ENCODE measurements at regions not wholly inside any gene's neighbourhood (a gene's known extent, or its start where the extent isn't known, plus 50 kb on each side); places are given as distances from the start of the nearest gene placed in this dataset.

GRCh38 chr20:55253781-55254180 lies 751.5 kb downstream of the CBLN4 start:
- Histone ChIP-seq H3K36me3 (ENCODE audit: insufficient read depth) (no peaks in the 10 kb centered on the region), H3K27ac (ENCODE audit: low read depth) (no peak overlapping the region), H3K4me1 (ENCODE audit: insufficient read depth) (peaks cover 4% of the 10 kb centered on the region), H3K4me3 (ENCODE audit: low read depth, low read length) (no peak overlapping the region)
- DNase-seq (ENCODE audit: extremely low spot score), result peak; percentile 31
- 17% methylated on average over 1 of the region's 1 CpG for WGBS

DNA sequence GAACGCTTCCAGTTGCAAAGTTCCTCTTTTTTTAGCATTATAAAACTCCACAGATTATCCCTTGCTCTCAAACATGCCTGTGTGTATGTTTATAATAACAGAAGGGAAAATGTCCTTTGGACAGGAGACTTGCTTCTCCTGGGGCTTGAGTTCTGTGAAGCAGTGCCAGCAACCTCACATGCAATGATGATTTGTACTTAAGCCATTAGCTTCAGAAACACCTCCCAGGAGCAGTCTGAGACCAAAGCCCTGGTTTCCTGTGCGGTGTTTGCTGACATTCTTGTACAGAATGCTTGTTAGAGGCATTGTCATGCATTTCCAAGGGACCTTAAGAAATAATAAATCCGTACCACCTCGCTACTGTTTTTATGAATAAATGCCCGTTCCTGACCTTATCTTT lies 752.8 kb downstream of the CBLN4 start:
- no peaks in the 10 kb centered on the region for H3K36me3 ChIP-seq (ENCODE audit: insufficient read depth)
- WGBS, result 23% methylated on average over 5 of the region's 5 CpGs
- no peak for DNase-seq (ENCODE audit: extremely low spot score)
- no peak overlapping the region for H3K4me3 ChIP-seq (ENCODE audit: low read depth, low read length)
- peaks cover 2% of the 10 kb centered on the region for H3K4me1 ChIP-seq (ENCODE audit: insufficient read depth)
- H3K27ac ChIP-seq (ENCODE audit: low read depth), result no peak overlapping the region

- Histone ChIP-seq H3K36me3 (ENCODE audit: insufficient read depth) (no peaks in the 10 kb centered on the region), H3K4me1 (ENCODE audit: insufficient read depth) (peaks cover 2% of the 10 kb centered on the region), H3K4me3 (ENCODE audit: low read depth, low read length) (no peak overlapping the region), H3K27ac (ENCODE audit: low read depth) (no peak overlapping the region)
- WGBS, result 96% methylated on average over 22 of the region's 22 CpGs
- DNase-seq (ENCODE audit: extremely low spot score), result no peak
Observed at GRCh38 chr20:55251170-55251569, 754.1 kb downstream of the CBLN4 start.

GRCh38 chr20:55242853-55243252 lies 762.5 kb downstream of the CBLN4 start:
- Histone ChIP-seq H3K4me3 (ENCODE audit: low read depth, low read length) (no peak overlapping the region), H3K27ac (ENCODE audit: low read depth) (no peak overlapping the region), H3K4me1 (ENCODE audit: insufficient read depth) (no peaks in the 10 kb centered on the region), H3K36me3 (ENCODE audit: insufficient read depth) (no peaks in the 10 kb centered on the region)
- DNase-seq (ENCODE audit: extremely low spot score), result no peak

- DNase-seq (ENCODE audit: extremely low spot score), result no peak
- Histone ChIP-seq H3K4me3 (ENCODE audit: low read depth, low read length) (no peak overlapping the region), H3K36me3 (ENCODE audit: insufficient read depth) (no peaks in the 10 kb centered on the region), H3K4me1 (ENCODE audit: insufficient read depth) (no peaks in the 10 kb centered on the region), H3K27ac (ENCODE audit: low read depth) (no peak overlapping the region)
- WGBS, result 39% methylated on average over 1 of the region's 1 CpG
Observed at GRCh38 chr20:55239269-55239668, 763.9 kb downstream of the DOK5 start.

DNA sequence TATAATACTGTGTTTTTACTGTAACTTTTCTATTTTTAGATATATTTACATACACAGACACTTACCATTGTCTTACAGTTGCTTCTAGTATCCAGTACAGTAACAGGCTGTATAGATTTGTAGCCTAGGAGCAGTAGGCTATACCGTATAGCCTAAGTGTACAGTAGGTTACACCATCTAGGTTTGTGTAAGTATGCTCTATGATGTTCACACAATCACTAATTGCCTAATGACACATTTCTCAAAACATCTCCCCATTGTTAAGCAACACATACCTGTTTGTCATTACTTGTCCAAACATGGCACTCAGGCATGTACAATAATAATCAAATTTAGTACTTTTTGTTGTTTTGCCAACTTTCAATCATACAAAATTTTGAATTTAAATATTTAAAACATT lies 757.3 kb downstream of the DOK5 start:
- H3K36me3 ChIP-seq (ENCODE audit: insufficient read depth), result no peaks in the 10 kb centered on the region
- H3K4me1 ChIP-seq (ENCODE audit: insufficient read depth), result no peaks in the 10 kb centered on the region
- no peak for DNase-seq (ENCODE audit: extremely low spot score)
- 90% methylated on average over 1 of the region's 1 CpG for WGBS
- no peak overlapping the region for H3K27ac ChIP-seq (ENCODE audit: low read depth)
- H3K4me3 ChIP-seq (ENCODE audit: low read depth, low read length), result no peak overlapping the region

DNA sequence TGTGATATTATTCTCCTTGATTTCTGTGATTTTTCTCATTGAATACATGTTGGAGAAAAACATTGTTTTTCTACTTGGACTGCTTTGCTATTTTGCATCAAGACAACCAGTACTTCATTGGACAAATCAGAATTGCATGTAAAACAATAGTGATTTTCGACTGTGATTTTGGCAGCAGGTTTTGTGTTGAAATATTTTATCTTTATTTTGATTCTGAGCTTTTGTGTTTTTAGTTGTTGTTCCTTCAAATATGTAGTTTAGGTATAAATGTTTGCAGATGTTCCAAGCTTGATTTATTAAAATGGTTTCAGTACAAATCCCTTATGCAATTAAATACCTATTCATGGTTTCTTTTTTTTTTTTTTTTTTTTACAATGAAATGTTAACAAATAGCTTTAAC lies 754.1 kb downstream of the DOK5 start:
- Histone ChIP-seq H3K4me3 (ENCODE audit: low read depth, low read length) (no peak overlapping the region), H3K36me3 (ENCODE audit: insufficient read depth) (no peaks in the 10 kb centered on the region), H3K27ac (ENCODE audit: low read depth) (no peak overlapping the region), H3K4me1 (ENCODE audit: insufficient read depth) (no peaks in the 10 kb centered on the region)
- WGBS, result 33% methylated on average over 1 of the region's 1 CpG
- no peak for DNase-seq (ENCODE audit: extremely low spot score)

GRCh38 chr20:55216525-55217242 lies 741.3 kb downstream of the DOK5 start:
- Histone ChIP-seq H3K27ac (ENCODE audit: low read depth) (no peak overlapping the region), H3K4me1 (ENCODE audit: insufficient read depth) (no peaks in the 10 kb centered on the region), H3K4me3 (ENCODE audit: low read depth, low read length) (no peak overlapping the region), H3K36me3 (ENCODE audit: insufficient read depth) (no peaks in the 10 kb centered on the region)
- DNase-seq (ENCODE audit: extremely low spot score), result no peak
- WGBS, result 50% methylated on average over 8 of the region's 8 CpGs

- no peak for DNase-seq (ENCODE audit: extremely low spot score)
- H3K36me3 ChIP-seq (ENCODE audit: insufficient read depth), result no peaks in the 10 kb centered on the region
- H3K4me1 ChIP-seq (ENCODE audit: insufficient read depth), result no peaks in the 10 kb centered on the region
- H3K4me3 ChIP-seq (ENCODE audit: low read depth, low read length), result no peak overlapping the region
- 81% methylated on average over 6 of the region's 6 CpGs for WGBS
- H3K27ac ChIP-seq (ENCODE audit: low read depth), result no peak overlapping the region
Observed at GRCh38 chr20:55213653-55214052, 738.3 kb downstream of the DOK5 start.

GRCh38 chr20:55211481-55211880 lies 736.1 kb downstream of the DOK5 start:
- H3K4me1 ChIP-seq (ENCODE audit: insufficient read depth), result no peaks in the 10 kb centered on the region
- no peak overlapping the region for H3K4me3 ChIP-seq (ENCODE audit: low read depth, low read length)
- H3K27ac ChIP-seq (ENCODE audit: low read depth), result no peak overlapping the region
- DNase-seq (ENCODE audit: extremely low spot score), result no peak
- WGBS, result 80% methylated on average over 6 of the region's 6 CpGs
- no peaks in the 10 kb centered on the region for H3K36me3 ChIP-seq (ENCODE audit: insufficient read depth)

DNA sequence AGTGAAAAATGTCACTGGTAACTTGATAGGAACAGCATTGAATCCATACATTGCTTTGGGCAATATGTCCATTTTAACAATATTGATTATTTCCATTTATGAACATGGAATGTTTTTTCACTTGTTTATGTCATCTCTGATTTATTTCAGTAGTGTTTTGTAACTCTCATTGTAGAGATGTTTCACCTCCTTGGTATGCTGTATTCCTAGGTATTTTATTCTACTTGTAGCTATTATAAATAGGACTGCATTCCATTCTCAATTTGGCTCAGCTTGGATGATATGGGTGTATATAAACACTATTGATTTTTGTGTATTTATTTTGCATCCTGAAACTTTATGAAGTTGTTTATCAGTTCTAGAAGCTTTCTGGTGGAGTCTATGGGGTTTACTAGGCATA lies 730.3 kb downstream of the DOK5 start:
- Histone ChIP-seq H3K36me3 (ENCODE audit: insufficient read depth) (no peaks in the 10 kb centered on the region), H3K27ac (ENCODE audit: low read depth) (no peak overlapping the region), H3K4me1 (ENCODE audit: insufficient read depth) (no peaks in the 10 kb centered on the region), H3K4me3 (ENCODE audit: low read depth, low read length) (no peak overlapping the region)
- DNase-seq (ENCODE audit: extremely low spot score), result no peak

GRCh38 chr20:55200317-55200716 lies 724.9 kb downstream of the DOK5 start:
- Histone ChIP-seq H3K4me1 (ENCODE audit: insufficient read depth) (no peaks in the 10 kb centered on the region), H3K27ac (ENCODE audit: low read depth) (no peak overlapping the region)
- 77% methylated on average over 1 of the region's 1 CpG for WGBS

GRCh38 chr20:55194947-55195346 lies 719.6 kb downstream of the DOK5 start:
- DNase-seq (ENCODE audit: extremely low spot score), result no peak
- Histone ChIP-seq H3K27ac (ENCODE audit: low read depth) (no peak overlapping the region), H3K4me1 (ENCODE audit: insufficient read depth) (no peaks in the 10 kb centered on the region), H3K36me3 (ENCODE audit: insufficient read depth) (no peaks in the 10 kb centered on the region), H3K4me3 (ENCODE audit: low read depth, low read length) (no peak overlapping the region)
- 92% methylated on average over 2 of the region's 2 CpGs for WGBS

More at GRCh38 chr20:55200317-55200716, 724.9 kb downstream of the DOK5 start:
- H3K36me3 ChIP-seq (ENCODE audit: insufficient read depth), result no peaks in the 10 kb centered on the region
- no peak for DNase-seq (ENCODE audit: extremely low spot score)
- H3K4me3 ChIP-seq (ENCODE audit: low read depth, low read length), result no peak overlapping the region

- H3K4me3 ChIP-seq (ENCODE audit: low read depth, low read length), result no peak overlapping the region
- no peak overlapping the region for H3K27ac ChIP-seq (ENCODE audit: low read depth)
- H3K4me1 ChIP-seq (ENCODE audit: insufficient read depth), result no peaks in the 10 kb centered on the region
- WGBS, result 91% methylated on average over 2 of the region's 2 CpGs
- H3K36me3 ChIP-seq (ENCODE audit: insufficient read depth), result no peaks in the 10 kb centered on the region
- DNase-seq (ENCODE audit: extremely low spot score), result no peak
Observed at GRCh38 chr20:55186228-55186627, 710.8 kb downstream of the DOK5 start.

GRCh38 chr20:55175081-55175480 lies 699.7 kb downstream of the DOK5 start:
- no peak for DNase-seq (ENCODE audit: extremely low spot score)
- Histone ChIP-seq H3K27ac (ENCODE audit: low read depth) (no peak overlapping the region), H3K4me3 (ENCODE audit: low read depth, low read length) (no peak overlapping the region), H3K36me3 (ENCODE audit: insufficient read depth) (no peaks in the 10 kb centered on the region), H3K4me1 (ENCODE audit: insufficient read depth) (no peaks in the 10 kb centered on the region)
- 88% methylated on average over 4 of the region's 4 CpGs for WGBS
